GOT3 (cell line): ENCODE measurements at regions not wholly inside any gene's neighbourhood (a gene's known extent, or its start where the extent isn't known, plus 50 kb on each side); places are given as distances from the start of the nearest gene placed in this dataset.

Source experiments
- DNase-seq: peaks from one replicate; lab custom pipeline; 2025; ENCODE audit warnings: mixed read lengths; lab: John Stamatoyannopoulos, UW

- DNase-seq = no peak
Measured at GRCh38 chr16:64019339-64019738, 1102.5 kb downstream of the CDH11 start.

- DNase-seq = no peak
Measured at GRCh38 chr16:64017796-64018195, 1104.1 kb downstream of the CDH11 start.

- no peak for DNase-seq
Measured at GRCh38 chr16:64013856-64014255, 1108.0 kb downstream of the CDH11 start.

- DNase-seq = no peak
Measured at GRCh38 chr16:64012166-64012565, 1109.7 kb downstream of the CDH11 start.

- DNase-seq = no peak
Measured at GRCh38 chr16:64011650-64012049, 1110.2 kb downstream of the CDH11 start.

- no peak for DNase-seq
Measured at GRCh38 chr16:64008131-64008530, 1113.7 kb downstream of the CDH11 start.

- no peak for DNase-seq
Measured at GRCh38 chr16:64004116-64004515, 1117.7 kb downstream of the CDH11 start.

- no peak for DNase-seq
Measured at GRCh38 chr16:63995025-63995424, 1126.8 kb downstream of the CDH11 start.

- no peak for DNase-seq
Measured at GRCh38 chr16:63983401-63983800, 1138.5 kb downstream of the CDH11 start.

GRCh38 chr16:63982741-63983140 lies 1139.1 kb downstream of the CDH11 start:
- DNase-seq = no peak

GRCh38 chr16:63982110-63982509 lies 1139.8 kb downstream of the CDH11 start:
- DNase-seq = no peak

- DNase-seq = no peak
Measured at GRCh38 chr16:63981639-63982038, 1140.2 kb downstream of the CDH11 start.

GRCh38 chr16:63980763-63981162 lies 1141.1 kb downstream of the CDH11 start:
- no peak for DNase-seq

GRCh38 chr16:63978240-63978639 lies 1143.6 kb downstream of the CDH11 start:
- DNase-seq = no peak

- no peak for DNase-seq
Measured at GRCh38 chr16:63976345-63976744, 1145.5 kb downstream of the CDH11 start.

GRCh38 chr16:63975669-63976068 lies 1146.2 kb downstream of the CDH11 start:
- DNase-seq = no peak

GRCh38 chr16:63967966-63968365 lies 1153.9 kb downstream of the CDH11 start:
- DNase-seq = no peak

GRCh38 chr16:63960321-63960720 lies 1161.5 kb downstream of the CDH11 start:
- no peak for DNase-seq

GRCh38 chr16:63947022-63947421 lies 1174.8 kb downstream of the CDH11 start:
- no peak for DNase-seq

GRCh38 chr16:63945806-63946205 lies 1176.1 kb downstream of the CDH11 start:
- no peak for DNase-seq

- no peak for DNase-seq
Measured at GRCh38 chr16:63943566-63943965, 1178.3 kb downstream of the CDH11 start.

- DNase-seq = no peak
Measured at GRCh38 chr16:63938661-63939060, 1183.2 kb downstream of the CDH11 start.

- DNase-seq = no peak
Measured at GRCh38 chr16:63933841-63934240, 1188.0 kb downstream of the CDH11 start.

- DNase-seq = no peak
Measured at GRCh38 chr16:63928421-63928820, 1193.4 kb downstream of the CDH11 start.

GRCh38 chr16:63925221-63925620 lies 1196.6 kb downstream of the CDH11 start:
- DNase-seq = no peak
